Tibial artery (tissue), 4 donors: ENCODE measurements at regions not wholly inside any gene's neighbourhood (a gene's known extent, or its start where the extent isn't known, plus 50 kb on each side); places are given as distances from the start of the nearest gene placed in this dataset.
"Not testable (repeated sequence)": the region's sequence is repeated elsewhere in the genome, so short reads cannot be mapped to it uniquely, and the experiment has no call there.

ENCODE experiments used
- DNase-seq, 2 donors: peaks; one replicate each; pipeline ENCODE4 v3.0.0-alpha.2; 2019
- H3K27ac ChIP-seq, 2 donors: fragments of 200-600 bp; sonication (generic) in 1 of 2; 1 replicate in 1 of 2; 2 replicates in 1 of 2; pipeline ENCODE4 v1.5.1; 2018 to 2019; ENCODE audit warnings: mild to moderate bottlenecking in 1 of 2
- H3K27me3 ChIP-seq, 2 donors: fragments of 200-600 bp; sonication (generic) in 1 of 2; one replicate each; pipeline versions ENCODE4 v1.5.1 to v1.6.0; 2016 to 2019
- H3K36me3 ChIP-seq, 3 donors: fragments of 200-600 bp; sonication (generic) in 2 of 3; one replicate each; pipeline ENCODE4 v1.5.1; 2016 to 2019; ENCODE audit warnings: mild to moderate bottlenecking in 2 of 3
- H3K4me1 ChIP-seq, 4 donors: fragments of 200-600 bp; sonication (generic) in 2 of 4; 1 replicate in 3 of 4; 2 replicates in 1 of 4; pipeline ENCODE4 v1.5.1; 2016 to 2019
- H3K4me3 ChIP-seq, 2 donors: fragments of 200-600 bp; sonication (generic) in 1 of 2; 1 replicate in 1 of 2; 2 replicates in 1 of 2; pipeline ENCODE4 v1.5.1; 2018 to 2019; ENCODE audit warnings: mild to moderate bottlenecking in 2 of 2
- H3K9me3 ChIP-seq, 3 donors: fragments of 200-600 bp; sonication (generic) in 1 of 3; one replicate each; pipeline ENCODE4 v1.5.1; 2016 to 2019
- CTCF ChIP-seq, 2 experiments: fragments of 200-600 bp in 1 of 2; fragments of 450-650 bp in 1 of 2; IDR thresholded peaks; one replicate each; pipeline ENCODE4 v1.5.1; 2017 to 2019; ENCODE audit warnings: antibody characterized with exemption in 2 of 2, mild to moderate bottlenecking in 1 of 2, moderate library complexity in 1 of 2
- intact Hi-C: fragments of 100-400 bp; cut with DNase I; formaldehyde crosslinking; loops from one replicate; pipeline ENCODE4 v1.15.0; 2023; ENCODE audit warnings: low total_unique reads

- Histone ChIP-seq H3K36me3 (no peaks in the 10 kb centered on the region), H3K9me3 (no peaks in the 10 kb centered on the region), H3K4me1 (no peaks in the 10 kb centered on the region), H3K4me3 (no peak overlapping the region), H3K27ac (no peak overlapping the region), H3K27me3 (no peaks in the 10 kb centered on the region)
- intact Hi-C loops, result no loop called here
- DNase-seq, result no peak
- TF ChIP-seq CTCF (IDR thresholded peaks at IDR 0.05), result no peak
Observed at GRCh38 chr14:52179141-52179790, 88.2 kb upstream of the PTGDR start.

GRCh38 chr14:52175982-52176502 is 91.5 kb upstream of the PTGDR start:
- H3K27me3 ChIP-seq, result no peaks in the 10 kb centered on the region
- intact Hi-C loops, result no loop called here
- peaks cover 0 to 17% (median 17%) of the 10 kb centered on the region in 3 donors for H3K9me3 ChIP-seq
- no peaks in the 10 kb centered on the region for H3K4me1 ChIP-seq
- no peak overlapping the region for H3K27ac ChIP-seq
- no peak for TF ChIP-seq CTCF (IDR thresholded peaks at IDR 0.05)
- no peak overlapping the region for H3K4me3 ChIP-seq
- no peak for DNase-seq
- H3K36me3 ChIP-seq, result no peaks in the 10 kb centered on the region

GRCh38 chr14:52171932-52172331 is 95.6 kb upstream of the PTGDR start:
- H3K27ac ChIP-seq, intact Hi-C loops, H3K4me3 ChIP-seq, H3K36me3 ChIP-seq, H3K4me1 ChIP-seq, DNase-seq, H3K27me3 ChIP-seq: not testable (repeated sequence)
- peaks cover 0 to 18% (median 17%) of the 10 kb centered on the region in 3 donors for H3K9me3 ChIP-seq

- no peak overlapping the region for H3K4me3 ChIP-seq
- H3K9me3 ChIP-seq, result peaks cover 0 to 15% (median 0%) of the 10 kb centered on the region in 3 donors
- no peaks in the 10 kb centered on the region for H3K27me3 ChIP-seq
- no peak overlapping the region for H3K27ac ChIP-seq
- H3K36me3 ChIP-seq, result no peaks in the 10 kb centered on the region
- no peak for DNase-seq
- no peak for TF ChIP-seq CTCF (IDR thresholded peaks at IDR 0.05)
- intact Hi-C loops, result no loop called here
- H3K4me1 ChIP-seq, result no peaks in the 10 kb centered on the region
Observed at GRCh38 chr14:52166822-52167221, 98.0 kb upstream of the NID2 start.

GRCh38 chr14:52155651-52156213 is 86.9 kb upstream of the NID2 start:
- no peak overlapping the region for H3K27ac ChIP-seq
- peaks cover 0 to 5% of the 10 kb centered on the region in 2 donors for H3K27me3 ChIP-seq
- H3K4me1 ChIP-seq, result no peaks in the 10 kb centered on the region
- intact Hi-C loops, result no loop called here
- no peak overlapping the region for H3K4me3 ChIP-seq
- DNase-seq, result no peak
- TF ChIP-seq CTCF (IDR thresholded peaks at IDR 0.05), result no peak
- no peaks in the 10 kb centered on the region for H3K9me3 ChIP-seq
- no peaks in the 10 kb centered on the region for H3K36me3 ChIP-seq

GRCh38 chr14:52154992-52155650 is 86.3 kb upstream of the NID2 start:
- Histone ChIP-seq H3K36me3 (no peaks in the 10 kb centered on the region), H3K4me1 (no peaks in the 10 kb centered on the region), H3K4me3 (no peak overlapping the region), H3K9me3 (no peaks in the 10 kb centered on the region), H3K27me3 (peaks cover 0 to 10% of the 10 kb centered on the region in 2 donors), H3K27ac (no peak overlapping the region)
- no peak for TF ChIP-seq CTCF (IDR thresholded peaks at IDR 0.05)
- DNase-seq, result no peak
- intact Hi-C loops, result no loop called here
